DMS53 treated with DMSO at 0.1 percent for 48 hours (cell line): ENCODE measurements at regions not wholly inside any gene's neighbourhood (a gene's known extent, or its start where the extent isn't known, plus 50 kb on each side); places are given as distances from the start of the nearest gene placed in this dataset.
"Not testable (repeated sequence)": the region's sequence is repeated elsewhere in the genome, so short reads cannot be mapped to it uniquely, and the experiment has no call there.

Experiments
- DNase-seq: peaks from one replicate; lab custom pipeline; 2025; ENCODE audit not compliant: unreplicated experiment; lab: John Stamatoyannopoulos, UW

GRCh38 chr5:39765366-39765765, 340.6 kb upstream of the DAB2 start:
- no peak for DNase-seq

- no peak for DNase-seq
Observed at GRCh38 chr5:39762761-39763160, 338.0 kb upstream of the DAB2 start.

- DNase-seq, result no peak
Observed at GRCh38 chr5:39761199-39761950, 336.6 kb upstream of the DAB2 start.

GRCh38 chr5:39760385-39761198, 335.8 kb upstream of the DAB2 start:
- DNase-seq, result no peak

GRCh38 chr5:39759701-39760100, 334.9 kb upstream of the DAB2 start:
- no peak for DNase-seq

- DNase-seq, result no peak
Observed at GRCh38 chr5:39758426-39758825, 333.6 kb upstream of the DAB2 start.

- DNase-seq, result no peak
Observed at GRCh38 chr5:39757131-39757530, 332.4 kb upstream of the DAB2 start.

GRCh38 chr5:39755986-39756385, 331.2 kb upstream of the DAB2 start:
- peak; percentile 29 for DNase-seq

GRCh38 chr5:39755452-39755851, 330.7 kb upstream of the DAB2 start:
- no peak for DNase-seq

- not testable (repeated sequence) for DNase-seq
Observed at GRCh38 chr5:39753747-39754146, 329.0 kb upstream of the DAB2 start.

- DNase-seq, result no peak
Observed at GRCh38 chr5:39750661-39751060, 325.9 kb upstream of the DAB2 start.

- no peak for DNase-seq
Observed at GRCh38 chr5:39742916-39743315, 318.1 kb upstream of the DAB2 start.

GRCh38 chr5:39740404-39740803, 315.6 kb upstream of the DAB2 start:
- DNase-seq, result no peak

- DNase-seq, result no peak
Observed at GRCh38 chr5:39732166-39732565, 307.4 kb upstream of the DAB2 start.

GRCh38 chr5:39730699-39731098, 305.9 kb upstream of the DAB2 start:
- DNase-seq, result no peak

GRCh38 chr5:39730006-39730405, 305.2 kb upstream of the DAB2 start:
- DNase-seq, result peak; percentile 3

GRCh38 chr5:39726467-39726866, 301.7 kb upstream of the DAB2 start:
- no peak for DNase-seq

GRCh38 chr5:39721394-39721793, 296.6 kb upstream of the DAB2 start:
- no peak for DNase-seq

- DNase-seq, result no peak
Observed at GRCh38 chr5:39720136-39720535, 295.4 kb upstream of the DAB2 start.

GRCh38 chr5:39717176-39717897, 292.6 kb upstream of the DAB2 start:
- no peak for DNase-seq

- peak; percentile 76 for DNase-seq
Observed at GRCh38 chr5:39716532-39717028, 291.8 kb upstream of the DAB2 start.
